T47D (cell line): ENCODE measurements at regions not wholly inside any gene's neighbourhood (a gene's known extent, or its start where the extent isn't known, plus 50 kb on each side); places are given as distances from the start of the nearest gene placed in this dataset.

Experiments
- DNase-seq, 2 experiments: peaks; one replicate each; pipeline versions ENCODE4 v3.0.0 to v3.0.0-alpha.2; 2011 to 2012; ENCODE audit warnings: low read depth in 1 of 2, low spot score in 1 of 2
- JUND ChIP-seq: IDR thresholded peaks from 2 replicates; pipeline ENCODE4 v1.6.1; 2012; ENCODE audit warnings: low read depth
- in situ Hi-C: cut with HindIII; loops from 2 replicates; pipeline ENCODE4 v1.10.0; 2016; ENCODE audit warnings: low sequenced_read_pairs, low pct_unique_long_range_greater_than_20kb

GRCh38 chr10:131404886-131405285 is 93.4 kb upstream of the TCERG1L start:
- in situ Hi-C loops, result no loop called here
- no peak for DNase-seq
- TF ChIP-seq JUND, result no peak

GRCh38 chr10:131406676-131407392 is 95.3 kb upstream of the TCERG1L start:
- in situ Hi-C loops, result no loop called here
- TF ChIP-seq JUND, result no peak

GRCh38 chr10:131418681-131419080 is 107.2 kb upstream of the TCERG1L start:
- no peak for DNase-seq
- in situ Hi-C loops, result no loop called here
- TF ChIP-seq JUND, result no peak

More at GRCh38 chr10:131406676-131407392, 95.3 kb upstream of the TCERG1L start:
- DNase-seq, result no peak

GRCh38 chr10:131419797-131420196 is 108.3 kb upstream of the TCERG1L start:
- no peak for TF ChIP-seq JUND
- in situ Hi-C loops, result no loop called here
- no peak for DNase-seq

- in situ Hi-C loops, result no loop called here
- DNase-seq, result no peak
- TF ChIP-seq JUND, result no peak
Observed at GRCh38 chr10:131420867-131421266, 109.3 kb upstream of the TCERG1L start.

GRCh38 chr10:131421381-131421780 is 109.9 kb upstream of the TCERG1L start:
- TF ChIP-seq JUND, result no peak
- in situ Hi-C loops, result no loop called here
- no peak for DNase-seq

GRCh38 chr10:131422731-131423130 is 111.2 kb upstream of the TCERG1L start:
- no peak for TF ChIP-seq JUND
- in situ Hi-C loops, result no loop called here
- DNase-seq, result no peak

GRCh38 chr10:131424053-131424452 is 112.5 kb upstream of the TCERG1L start:
- TF ChIP-seq JUND, result no peak
- in situ Hi-C loops, result no loop called here
- no peak for DNase-seq

- TF ChIP-seq JUND, result no peak
- in situ Hi-C loops, result no loop called here
- DNase-seq, result no peak
Observed at GRCh38 chr10:131424836-131425491, 113.4 kb upstream of the TCERG1L start.

- no peak for TF ChIP-seq JUND
- no peak for DNase-seq
- in situ Hi-C loops, result no loop called here
Observed at GRCh38 chr10:131425752-131426533, 114.4 kb upstream of the TCERG1L start.

GRCh38 chr10:131426534-131426898 is 115.0 kb upstream of the TCERG1L start:
- no peak for DNase-seq
- in situ Hi-C loops, result no loop called here
- TF ChIP-seq JUND, result no peak

GRCh38 chr10:131427281-131427680 is 115.8 kb upstream of the TCERG1L start:
- DNase-seq, result no peak
- in situ Hi-C loops, result no loop called here
- no peak for TF ChIP-seq JUND

- in situ Hi-C loops, result no loop called here
- DNase-seq, result no peak
- no peak for TF ChIP-seq JUND
Observed at GRCh38 chr10:131427901-131428300, 116.4 kb upstream of the TCERG1L start.
